ENCODE measurements at regions not wholly inside any gene's neighbourhood (a gene's known extent, or its start where the extent isn't known, plus 50 kb on each side); places are given as distances from the start of the nearest gene placed in this dataset.

- TF ChIP-seq, protein P1, sequence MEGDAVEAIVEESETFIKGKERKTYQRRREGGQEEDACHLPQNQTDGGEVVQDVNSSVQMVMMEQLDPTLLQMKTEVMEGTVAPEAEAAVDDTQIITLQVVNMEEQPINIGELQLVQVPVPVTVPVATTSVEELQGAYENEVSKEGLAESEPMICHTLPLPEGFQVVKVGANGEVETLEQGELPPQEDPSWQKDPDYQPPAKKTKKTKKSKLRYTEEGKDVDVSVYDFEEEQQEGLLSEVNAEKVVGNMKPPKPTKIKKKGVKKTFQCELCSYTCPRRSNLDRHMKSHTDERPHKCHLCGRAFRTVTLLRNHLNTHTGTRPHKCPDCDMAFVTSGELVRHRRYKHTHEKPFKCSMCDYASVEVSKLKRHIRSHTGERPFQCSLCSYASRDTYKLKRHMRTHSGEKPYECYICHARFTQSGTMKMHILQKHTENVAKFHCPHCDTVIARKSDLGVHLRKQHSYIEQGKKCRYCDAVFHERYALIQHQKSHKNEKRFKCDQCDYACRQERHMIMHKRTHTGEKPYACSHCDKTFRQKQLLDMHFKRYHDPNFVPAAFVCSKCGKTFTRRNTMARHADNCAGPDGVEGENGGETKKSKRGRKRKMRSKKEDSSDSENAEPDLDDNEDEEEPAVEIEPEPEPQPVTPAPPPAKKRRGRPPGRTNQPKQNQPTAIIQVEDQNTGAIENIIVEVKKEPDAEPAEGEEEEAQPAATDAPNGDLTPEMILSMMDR (IDR thresholded peaks at IDR 0.05) = no peak
- no peak for TF ChIP-seq POLR2A (IDR thresholded peaks at IDR 0.05)
Observed at GRCh38 chr6:139823808-139824126, 449.3 kb upstream of the CITED2 start.
